H1 (cell line): ENCODE measurements at regions not wholly inside any gene's neighbourhood (a gene's known extent, or its start where the extent isn't known, plus 50 kb on each side); places are given as distances from the start of the nearest gene placed in this dataset.

Experiments used
- CTCF ChIA-PET: fragments of 300-600 bp; sonication (Branson Sonifier 250); formaldehyde crosslinking; loops from one replicate; lab custom pipeline; 2021; ENCODE audit not compliant: partially characterized antibody; lab: Charles Lee
- POLR2A ChIA-PET: fragments of 300-600 bp; sonication (Branson Sonifier 250); formaldehyde crosslinking; loops from one replicate; lab custom pipeline; 2021; ENCODE audit warnings: inconsistent platforms; ENCODE audit not compliant: partially characterized antibody; lab: Charles Lee
- DNase-seq, 2 experiments: peaks; one replicate each; pipeline versions ENCODE4 v3.0.0 to v3.0.0-alpha.2; 2010 to 2022; ENCODE audit warnings: low spot score in 2 of 2, low read depth in 1 of 2, mixed read lengths in 1 of 2
- FAIRE-seq: peaks from 2 replicates; lab custom pipeline; 2011; peaks lifted over from hg19 to GRCh38; lab: Jason Lieb, UNC
- H2AFZ ChIP-seq: 2 replicates; pipeline ENCODE4 v1.8.1; 2012; ENCODE audit warnings: low read length, inconsistent platforms
- H2AK5ac ChIP-seq: 2 replicates; pipeline ENCODE4 v1.6.1; 2013; ENCODE audit warnings: low read depth, low read length
- H2BK120ac ChIP-seq: replicated peaks from 2 replicates; pipeline ENCODE3; 2013; ENCODE audit warnings: low read depth, low read length, inconsistent platforms
- H2BK12ac ChIP-seq: 2 replicates; pipeline ENCODE4 v1.6.1; 2013; ENCODE audit warnings: low read depth, low read length
- H2BK15ac ChIP-seq: 2 replicates; pipeline ENCODE4 v1.6.1; 2013; ENCODE audit warnings: low read length
- H2BK20ac ChIP-seq: 2 replicates; pipeline ENCODE4 v1.6.1; 2013; ENCODE audit warnings: low read length
- H2BK5ac ChIP-seq: 2 replicates; pipeline ENCODE4 v1.6.1; 2013; ENCODE audit warnings: low read depth, low read length
- H3K14ac ChIP-seq: 2 replicates; pipeline ENCODE4 v1.6.1; 2013; ENCODE audit warnings: inconsistent platforms; ENCODE audit not compliant: insufficient read length
- H3K18ac ChIP-seq: 2 replicates; pipeline ENCODE4 v1.6.1; 2013; ENCODE audit warnings: low read length; ENCODE audit errors: extremely low read depth
- H3K23ac ChIP-seq: 2 replicates; pipeline ENCODE4 v1.6.1; 2013; ENCODE audit warnings: inconsistent platforms; ENCODE audit not compliant: insufficient read length
- H3K23me2 ChIP-seq: 2 replicates; pipeline ENCODE4 v1.6.1; 2013; ENCODE audit warnings: low read depth, low read length
- H3K27ac ChIP-seq: 2 replicates; pipeline ENCODE4 v1.6.1; 2011; ENCODE audit warnings: low read depth, low read length, inconsistent platforms
- H3K27me3 ChIP-seq, 4 experiments: replicated peaks in 1 of 4; 1 replicate in 1 of 4; 2 replicates in 3 of 4; pipeline versions ENCODE4 v1.6.1 to v1.8.1; 2011 to 2013; ENCODE audit warnings: low read length in 3 of 4, mild to moderate bottlenecking in 3 of 4, inconsistent platforms in 2 of 4, mixed read lengths in 2 of 4, moderate library complexity in 1 of 4; ENCODE audit not compliant: control insufficient read depth in 3 of 4, insufficient read depth in 3 of 4; ENCODE audit errors: extremely low read depth in 1 of 4
- H3K36me3 ChIP-seq, 4 experiments: 2 replicates each; pipeline versions ENCODE4 v1.6.1 to v1.8.1; 2011 to 2013; ENCODE audit warnings: mild to moderate bottlenecking in 4 of 4, low read length in 3 of 4, moderate library complexity in 2 of 4, control low read depth in 1 of 4, inconsistent platforms in 1 of 4; ENCODE audit not compliant: insufficient read depth in 4 of 4, control insufficient read depth in 2 of 4
- H3K4ac ChIP-seq: replicated peaks from 2 replicates; pipeline ENCODE3; 2013; ENCODE audit warnings: low read length, low read depth, mixed read lengths, inconsistent platforms; ENCODE audit not compliant: insufficient read length
- H3K4me1 ChIP-seq, 4 experiments: replicated peaks in 1 of 4; 1 replicate in 1 of 4; 2 replicates in 3 of 4; pipeline versions ENCODE4 v1.6.1 to v1.8.1; 2011 to 2013; ENCODE audit warnings: low read length in 3 of 4, inconsistent platforms in 2 of 4, mixed read lengths in 1 of 4; ENCODE audit not compliant: insufficient read depth in 4 of 4, control insufficient read depth in 3 of 4
- H3K4me2 ChIP-seq, 2 experiments: 2 replicates each; pipeline versions ENCODE4 v1.6.1 to v1.8.1; 2011 to 2013; ENCODE audit warnings: low read depth in 2 of 2, low read length in 2 of 2, control low read depth in 1 of 2, inconsistent platforms in 1 of 2, mild to moderate bottlenecking in 1 of 2; ENCODE audit not compliant: insufficient read depth in 1 of 2
- H3K4me3 ChIP-seq, 4 experiments: fragments of 200-600, 300-600 bp in 1 of 4; sonication (generic), shearing (Covaris generic), sonication (Bioruptor Twin) in 1 of 4; 2 replicates each; pipeline versions ENCODE4 v1.5.1 to v1.8.1; 2011 to 2016; ENCODE audit warnings: low read length in 4 of 4, low read depth in 3 of 4, control low read depth in 2 of 4, inconsistent platforms in 2 of 4, mild to moderate bottlenecking in 2 of 4, mixed read lengths in 1 of 4, moderate library complexity in 1 of 4; ENCODE audit not compliant: insufficient read depth in 2 of 4; ENCODE audit errors: extremely low read depth in 1 of 4
- H3K56ac ChIP-seq: replicated peaks from 2 replicates; pipeline ENCODE3; 2013; ENCODE audit warnings: low read depth, mild to moderate bottlenecking, mixed read lengths, low read length, inconsistent platforms; ENCODE audit not compliant: insufficient read length
- H3K79me1 ChIP-seq: 2 replicates; pipeline ENCODE4 v1.6.1; 2013; ENCODE audit warnings: low read depth, low read length, control low read depth
- H3K79me2 ChIP-seq, 2 experiments: 2 replicates each; pipeline versions ENCODE4 v1.6.1 to v1.8.1; 2012 to 2013; ENCODE audit warnings: low read length in 2 of 2, mild to moderate bottlenecking in 2 of 2, inconsistent platforms in 1 of 2; ENCODE audit not compliant: insufficient read depth in 2 of 2, control insufficient read depth in 1 of 2
- H3K9ac ChIP-seq, 4 experiments: replicated peaks in 1 of 4; 1 replicate in 1 of 4; 2 replicates in 3 of 4; pipeline versions ENCODE4 v1.6.1 to v1.8.1; 2011 to 2013; ENCODE audit warnings: low read depth in 3 of 4, low read length in 3 of 4, control low read depth in 2 of 4, mild to moderate bottlenecking in 2 of 4, moderate library complexity in 2 of 4, inconsistent platforms in 1 of 4; ENCODE audit errors: extremely low read depth in 1 of 4
- H3K9me3 ChIP-seq, 2 experiments: 2 replicates each; pipeline versions ENCODE4 v1.6.1 to v1.8.1; 2012 to 2013; ENCODE audit warnings: mild to moderate bottlenecking in 2 of 2, moderate library complexity in 2 of 2, control low read depth in 1 of 2, inconsistent platforms in 1 of 2, low read depth in 1 of 2, low read length in 1 of 2, mixed read lengths in 1 of 2; ENCODE audit not compliant: insufficient read depth in 2 of 2
- H4K20me1 ChIP-seq, 2 experiments: replicated peaks in 1 of 2; 2 replicates each; pipeline versions ENCODE3 to v1.8.1; 2011 to 2013; ENCODE audit warnings: inconsistent platforms in 2 of 2, low read length in 2 of 2, mild to moderate bottlenecking in 1 of 2; ENCODE audit not compliant: insufficient read depth in 2 of 2, control insufficient read depth in 1 of 2
- H4K5ac ChIP-seq: 2 replicates; pipeline ENCODE4 v1.6.1; 2013; ENCODE audit warnings: low read length, low read depth, mixed read lengths, inconsistent platforms; ENCODE audit not compliant: insufficient read length
- H4K8ac ChIP-seq: 2 replicates; pipeline ENCODE4 v1.8.0; 2013; ENCODE audit warnings: mild to moderate bottlenecking, moderate library complexity, low read length, inconsistent platforms; ENCODE audit not compliant: insufficient read depth; ENCODE audit errors: extremely low read depth
- H4K91ac ChIP-seq: replicated peaks from 2 replicates; pipeline ENCODE3; 2013; ENCODE audit warnings: low read length, mixed read lengths, inconsistent platforms; ENCODE audit not compliant: insufficient read length
- BCL11A ChIP-seq, 2 experiments: IDR thresholded peaks; one replicate each; pipeline ENCODE4 v1.6.1; 2011; ENCODE audit warnings: low read depth in 2 of 2, low read length in 2 of 2, mild to moderate bottlenecking in 2 of 2
- BRCA1 ChIP-seq: IDR thresholded peaks from 2 replicates; pipeline ENCODE4 v1.6.1; 2012; ENCODE audit warnings: low read depth, low read length, improper control_type of control experiment
- CTBP2 ChIP-seq: IDR thresholded peaks from 2 replicates; pipeline ENCODE4 v1.7.0; 2011; ENCODE audit warnings: borderline replicate concordance, mild to moderate bottlenecking, moderate library complexity, mixed read lengths, low read length; ENCODE audit not compliant: insufficient read depth, insufficient read length
- EZH2 ChIP-seq: fragments of 200-600 bp; sonication (generic); IDR thresholded peaks from 2 replicates; pipeline ENCODE4 v1.7.1; 2012; ENCODE audit warnings: low read depth, mild to moderate bottlenecking, moderate library complexity, low read length, inconsistent platforms; ENCODE audit not compliant: severe bottlenecking
- GTF2F1 ChIP-seq: IDR thresholded peaks from 2 replicates; pipeline ENCODE4 v1.6.1; 2012; ENCODE audit warnings: low read depth, low read length, improper control_type of control experiment, borderline replicate concordance
- JUND ChIP-seq: IDR thresholded peaks from 2 replicates; pipeline ENCODE4 v1.6.1; 2011; ENCODE audit warnings: mild to moderate bottlenecking, improper control_type of control experiment, low read length
- RXRA ChIP-seq: IDR thresholded peaks from 2 replicates; pipeline ENCODE4 v1.6.1; 2011; ENCODE audit warnings: low read depth, mild to moderate bottlenecking, low read length, moderate library complexity; ENCODE audit not compliant: insufficient read depth
- SIRT6 ChIP-seq: IDR thresholded peaks from one replicate; pipeline ENCODE4 v1.7.1; 2012; ENCODE audit warnings: low read length, inconsistent platforms
- SIX5 ChIP-seq: IDR thresholded peaks from 2 replicates; pipeline ENCODE4 v1.6.1; 2011; ENCODE audit warnings: mild to moderate bottlenecking, low read depth, low read length
- SP1 ChIP-seq: IDR thresholded peaks from 2 replicates; pipeline ENCODE4 v1.6.1; 2011; ENCODE audit warnings: low read depth, low read length
- SP4 ChIP-seq: IDR thresholded peaks from 2 replicates; pipeline ENCODE4 v1.6.1; 2012; ENCODE audit warnings: low read length, inconsistent platforms
- YY1 ChIP-seq: IDR thresholded peaks from 2 replicates; pipeline ENCODE4 v1.6.1; 2011; ENCODE audit warnings: low read depth, mild to moderate bottlenecking, low read length
- ZNF274 ChIP-seq: IDR thresholded peaks from 2 replicates; pipeline ENCODE4 v1.7.0; 2012; ENCODE audit warnings: low read length, borderline replicate concordance; ENCODE audit errors: extremely low read depth
- WGBS, 2 experiments: shearing (Covaris generic) in 1 of 2; methylation state at CpG; one replicate each; pipeline versions ENCODE4 v1.1.6 to v1.1.7; 2013 to 2015; ENCODE audit warnings: low lambda C conversion rate in 2 of 2, mixed read lengths in 2 of 2, inconsistent platforms in 1 of 2, low coverage in 1 of 2, missing lambda C conversion rate in 1 of 2; ENCODE audit not compliant: insufficient replicate concordance in 2 of 2, insufficient coverage in 1 of 2, insufficient read length in 1 of 2; ENCODE audit errors: extremely low coverage in 1 of 2, missing lambda C conversion rate in 1 of 2; 5-methylcytosine and 5-hydroxymethylcytosine counted together
- TF ChIP-seq, protein P1 (sequence below): IDR thresholded peaks from 2 replicates; pipeline ENCODE4 v1.6.1; 2012; ENCODE audit warnings: low read length, inconsistent platforms

DNA sequence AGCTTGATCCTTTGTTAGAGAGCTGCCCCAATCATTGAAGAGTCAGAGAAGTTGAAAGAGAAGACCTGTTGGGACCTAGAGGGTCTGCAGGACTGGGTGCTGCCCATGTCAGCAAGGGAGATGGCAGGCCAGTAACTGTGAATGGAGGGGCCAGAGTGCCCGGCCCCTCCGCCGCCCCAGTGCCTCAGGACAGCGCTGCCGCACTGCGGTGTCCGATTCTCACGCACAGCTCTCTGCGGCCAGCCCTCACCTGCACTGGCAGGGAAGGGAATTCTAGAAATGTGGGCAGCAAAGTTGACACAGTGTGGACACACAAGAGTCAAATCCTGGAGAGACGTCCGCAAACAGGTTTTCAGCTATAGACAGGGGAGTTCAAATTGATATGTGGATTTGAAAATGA, 373.5 kb downstream of the TCERG1L start:
- H3K23me2 ChIP-seq, result no peaks in the 10 kb centered on the region
- H3K56ac ChIP-seq, result no peak overlapping the region
- H3K4me2 ChIP-seq, result no peak overlapping the region
- H3K27me3 ChIP-seq, result no peaks in the 10 kb centered on the region
- ChIA-PET POLR2A (no interaction called here), CTCF (interaction anchor here (0.6 to 1.5 kb wide), 3 partner anchors 11 to 43 kb away, joined by 3 to 5 read pairs (median 3); no protein-coding TSS in a partner anchor)
- no peak overlapping the region for H3K4ac ChIP-seq
- 91% methylated on average over 11 of the region's 11 CpGs; no CpG with 5 or more reads in 1 of the 2 experiments for WGBS, 2 experiments
- H3K18ac ChIP-seq, result no peak overlapping the region
- H2BK20ac ChIP-seq, result no peak overlapping the region
- H4K8ac ChIP-seq, result no peak overlapping the region
- no peak overlapping the region for H3K4me3 ChIP-seq
- no peak overlapping the region for H2AFZ ChIP-seq
- FAIRE-seq (no peak), DNase-seq (no peak)
- no peak overlapping the region for H2BK5ac ChIP-seq
- no peaks in the 10 kb centered on the region for H3K36me3 ChIP-seq
- H3K9ac ChIP-seq, result no peak overlapping the region
- no peaks in the 10 kb centered on the region for H3K9me3 ChIP-seq
- no peak overlapping the region for H3K27ac ChIP-seq
- H4K5ac ChIP-seq, result no peak overlapping the region
- no peak overlapping the region for H2BK15ac ChIP-seq
- no peaks in the 10 kb centered on the region for H3K79me2 ChIP-seq
- H2BK120ac ChIP-seq, result no peak overlapping the region
- no peak overlapping the region for H2AK5ac ChIP-seq
- no peak overlapping the region for H3K14ac ChIP-seq
- no peak overlapping the region for H4K91ac ChIP-seq
- no peaks in the 10 kb centered on the region for H3K79me1 ChIP-seq
- H3K23ac ChIP-seq, result no peak overlapping the region
- H2BK12ac ChIP-seq, result no peak overlapping the region
- peaks cover 8 to 18% (median 9%) of the 10 kb centered on the region in 4 experiments for H3K4me1 ChIP-seq
- H4K20me1 ChIP-seq, result no peaks in the 10 kb centered on the region
- TF ChIP-seq YY1 (no peak), SP1 (no peak), EZH2 (no peak), GTF2F1 (no peak), RXRA (no peak), SP4 (no peak), BCL11A (IDR thresholded peaks at IDR 0.05; ENCODE audit: low read depth in 2 of 2, low read length in 2 of 2) (no peak), BRCA1 (no peak), CTBP2 (no peak), SIX5 (no peak), ZNF274 (no peak), JUND (no peak), SIRT6 (no peak)
- TF ChIP-seq, protein P1, sequence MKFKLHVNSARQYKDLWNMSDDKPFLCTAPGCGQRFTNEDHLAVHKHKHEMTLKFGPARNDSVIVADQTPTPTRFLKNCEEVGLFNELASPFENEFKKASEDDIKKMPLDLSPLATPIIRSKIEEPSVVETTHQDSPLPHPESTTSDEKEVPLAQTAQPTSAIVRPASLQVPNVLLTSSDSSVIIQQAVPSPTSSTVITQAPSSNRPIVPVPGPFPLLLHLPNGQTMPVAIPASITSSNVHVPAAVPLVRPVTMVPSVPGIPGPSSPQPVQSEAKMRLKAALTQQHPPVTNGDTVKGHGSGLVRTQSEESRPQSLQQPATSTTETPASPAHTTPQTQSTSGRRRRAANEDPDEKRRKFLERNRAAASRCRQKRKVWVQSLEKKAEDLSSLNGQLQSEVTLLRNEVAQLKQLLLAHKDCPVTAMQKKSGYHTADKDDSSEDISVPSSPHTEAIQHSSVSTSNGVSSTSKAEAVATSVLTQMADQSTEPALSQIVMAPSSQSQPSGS, result no peak
